NCI-H2196 treated with DMSO at 0.1 percent for 48 hours (cell line): ENCODE measurements at regions not wholly inside any gene's neighbourhood (a gene's known extent, or its start where the extent isn't known, plus 50 kb on each side); places are given as distances from the start of the nearest gene placed in this dataset.
A peak's percentile ranks its signal among the peaks of the same experiment; 100 is the strongest.
"Not testable (repeated sequence)": the region's sequence is repeated elsewhere in the genome, so short reads cannot be mapped to it uniquely, and the experiment has no call there.

ENCODE experiments used
- DNase-seq: peaks from one replicate; lab custom pipeline; 2025; ENCODE audit not compliant: unreplicated experiment; lab: John Stamatoyannopoulos, UW

DNA sequence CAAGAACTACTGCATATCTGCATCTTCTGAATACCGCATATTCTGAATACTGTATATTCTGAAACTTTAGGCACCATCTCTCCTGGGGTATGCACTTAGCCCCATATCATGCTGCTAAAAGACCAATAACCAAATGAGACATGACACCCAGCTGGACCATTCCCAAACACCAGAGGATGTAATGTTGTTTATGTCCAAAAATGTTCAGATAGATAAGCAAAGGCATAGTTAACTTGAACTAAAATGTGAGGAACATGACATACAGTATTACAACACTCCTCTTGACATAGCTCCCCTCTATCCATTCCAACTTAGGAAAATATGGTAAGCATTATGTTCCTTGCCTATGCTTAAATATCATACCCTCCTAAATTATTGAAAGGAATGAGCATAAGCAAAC is 127.3 kb downstream of the TENT5A start:
- DNase-seq, result no peak

DNA sequence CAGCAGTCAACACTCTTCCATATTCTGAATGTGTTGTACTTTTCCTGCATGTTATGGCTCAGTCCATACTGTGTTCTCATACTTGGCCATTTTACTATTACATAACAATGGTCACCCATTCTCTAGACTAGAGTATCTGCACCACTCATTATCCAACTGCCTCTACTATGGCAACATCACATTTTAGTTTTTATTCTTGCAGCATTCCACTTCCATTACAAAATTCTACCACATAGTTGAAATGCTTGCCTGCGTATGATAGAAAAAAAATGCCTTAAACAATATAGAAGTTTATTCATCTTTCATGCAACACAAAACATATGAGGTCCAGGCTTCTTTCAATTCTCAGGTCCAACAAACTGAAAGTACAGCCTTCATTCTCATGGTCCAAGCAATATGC is 128.0 kb downstream of the TENT5A start:
- no peak for DNase-seq

- no peak for DNase-seq
Observed at GRCh38 chr6:81623106-81623759, 129.2 kb downstream of the TENT5A start.

- DNase-seq, result no peak
Observed at GRCh38 chr6:81621816-81622395, 130.6 kb downstream of the TENT5A start.

DNA sequence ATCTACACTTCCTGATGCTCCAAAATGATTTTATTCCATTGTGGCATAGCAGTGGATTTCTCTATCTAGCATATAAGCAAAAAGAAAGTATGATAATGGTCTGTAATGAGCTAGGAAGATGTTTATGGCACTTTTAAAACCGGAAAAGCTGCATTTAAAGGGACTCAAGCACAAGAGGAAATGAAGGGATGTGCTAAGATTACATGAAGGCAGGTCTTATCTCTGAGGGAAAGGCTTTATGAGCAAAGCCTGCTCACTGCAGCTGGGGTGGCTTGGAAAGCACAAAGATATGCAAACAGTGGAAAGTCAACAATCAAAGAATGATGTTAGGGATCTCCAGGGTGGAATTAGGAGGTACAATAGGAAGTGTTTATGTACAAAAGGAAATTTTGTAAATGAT is 138.2 kb downstream of the TENT5A start:
- DNase-seq, result peak; percentile 35

- DNase-seq, result no peak
Observed at GRCh38 chr6:81613606-81614005, 138.9 kb downstream of the TENT5A start.

GRCh38 chr6:81612136-81612535 is 140.3 kb downstream of the TENT5A start:
- DNase-seq, result no peak

DNA sequence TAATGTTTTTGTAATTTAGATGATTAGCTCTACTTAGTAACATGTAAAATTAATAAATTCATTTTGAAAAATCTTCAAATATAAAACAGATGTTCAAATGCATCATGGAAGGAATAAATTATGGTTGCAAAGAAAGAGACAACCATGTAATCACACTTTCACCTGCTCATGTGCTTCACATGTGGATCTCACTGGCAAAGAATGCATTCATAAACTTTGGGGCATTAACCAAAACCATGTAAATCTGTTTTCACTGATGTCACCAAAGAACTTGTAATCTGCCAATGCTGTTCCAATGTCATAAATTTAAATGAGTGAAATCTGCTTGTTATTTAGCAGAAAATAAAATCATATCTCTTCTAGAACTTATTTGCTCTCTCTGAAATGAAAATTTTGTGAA is 142.7 kb downstream of the TENT5A start:
- DNase-seq, result no peak

- DNase-seq, result no peak
Observed at GRCh38 chr6:81608776-81609175, 143.7 kb downstream of the TENT5A start.

DNA sequence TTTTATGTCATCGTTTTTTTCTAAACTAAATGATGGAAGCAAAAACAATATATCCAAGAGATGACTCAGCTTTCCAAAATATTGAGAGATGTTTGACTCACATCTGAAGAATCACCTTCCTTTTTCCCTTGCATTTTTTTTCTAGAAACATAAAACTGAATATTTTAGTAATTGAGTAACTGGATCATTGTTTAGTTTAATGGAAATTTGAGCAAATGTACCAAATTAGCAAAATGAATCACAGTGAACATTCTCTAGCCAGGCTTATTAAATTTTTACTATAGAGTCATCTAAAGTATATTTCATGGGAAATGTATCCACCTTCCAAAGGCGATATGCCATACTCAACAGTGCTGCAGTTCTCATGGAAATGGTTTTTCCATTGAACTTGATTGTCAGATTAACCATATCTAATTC is 145.5 kb downstream of the TENT5A start:
- DNase-seq, result no peak

GRCh38 chr6:81605526-81605925 is 147.0 kb downstream of the TENT5A start:
- no peak for DNase-seq

GRCh38 chr6:81601918-81602317 is 150.6 kb downstream of the TENT5A start:
- DNase-seq, result no peak

DNA sequence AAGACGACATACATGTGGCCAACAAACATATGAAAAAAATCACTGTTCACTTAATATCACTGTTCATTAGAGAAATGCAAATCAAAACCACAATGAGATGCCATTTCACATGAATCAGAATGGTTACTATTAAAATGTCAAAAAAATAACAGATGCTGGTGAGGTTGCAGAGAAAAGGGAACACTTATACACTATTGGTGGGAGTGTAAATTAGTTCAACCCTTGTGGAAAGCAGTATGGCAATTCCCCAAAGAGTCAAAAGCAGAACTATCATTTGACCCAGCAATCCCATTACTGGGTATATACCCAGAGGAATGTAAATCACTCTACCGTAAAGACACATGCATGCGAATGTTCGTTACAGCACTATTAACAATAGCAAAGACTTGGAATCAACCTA is 152.0 kb downstream of the TENT5A start:
- DNase-seq, result not testable (repeated sequence)

- DNase-seq, result no peak
Observed at GRCh38 chr6:81594501-81594900, 158.0 kb downstream of the TENT5A start.

DNA sequence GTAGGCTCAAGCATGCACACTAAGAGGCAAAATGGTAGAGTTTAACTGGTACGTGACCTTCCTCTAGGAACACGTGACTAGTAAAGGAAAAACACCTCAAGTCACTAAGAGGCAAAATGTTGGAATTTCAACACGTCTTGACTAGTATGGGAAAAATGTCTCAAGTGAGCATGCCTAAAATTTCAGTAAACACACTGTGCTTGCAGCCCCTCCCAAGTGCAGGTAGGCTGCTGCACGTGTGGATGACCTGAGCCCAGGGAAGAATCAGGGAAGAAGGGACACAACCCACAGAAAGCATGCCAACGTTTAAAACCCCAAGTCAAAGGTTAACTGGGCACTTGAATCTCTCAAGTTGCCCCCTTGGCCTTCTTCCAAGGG is 162.2 kb downstream of the TENT5A start:
- DNase-seq, result no peak

DNA sequence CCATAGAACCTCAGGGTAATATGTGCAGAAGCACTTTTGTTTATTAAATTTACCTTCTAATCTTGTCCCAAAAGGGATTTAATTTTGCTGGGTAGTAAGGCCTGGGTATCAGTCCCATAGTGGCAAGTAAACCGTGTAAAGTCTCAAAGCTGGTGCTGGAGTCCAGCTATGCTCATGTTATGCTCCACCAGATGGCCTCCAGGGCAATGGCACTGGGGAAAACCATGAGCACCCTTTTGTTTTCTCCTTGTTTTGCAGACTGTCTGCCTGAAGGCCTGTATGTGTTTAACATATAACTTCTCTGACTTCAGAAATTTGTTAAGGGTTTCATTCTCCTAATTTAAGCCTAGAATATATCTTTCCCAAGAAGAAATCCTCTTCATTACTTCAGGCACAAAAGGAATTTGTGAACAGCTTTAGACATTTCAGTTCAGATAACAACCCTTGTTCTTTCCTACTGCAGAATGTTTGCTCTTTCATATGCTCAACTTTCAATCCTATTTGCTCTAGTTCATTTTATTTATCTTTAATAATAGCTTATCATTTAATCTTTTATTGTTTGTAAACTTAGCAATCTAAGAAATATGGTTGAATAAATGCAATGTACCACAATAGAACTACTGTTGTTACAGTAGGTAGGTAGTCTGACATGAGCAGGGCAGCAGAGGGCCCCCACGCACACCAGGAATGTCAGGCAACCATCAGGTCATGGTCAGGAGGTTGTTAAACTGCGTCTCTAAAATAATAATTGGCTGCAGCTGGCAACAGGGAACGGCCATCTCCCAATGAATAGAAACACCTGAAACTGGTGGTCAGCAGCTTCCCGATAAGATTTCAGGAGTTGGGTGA is 162.8 kb downstream of the TENT5A start:
- DNase-seq, result peak; percentile 5

DNA sequence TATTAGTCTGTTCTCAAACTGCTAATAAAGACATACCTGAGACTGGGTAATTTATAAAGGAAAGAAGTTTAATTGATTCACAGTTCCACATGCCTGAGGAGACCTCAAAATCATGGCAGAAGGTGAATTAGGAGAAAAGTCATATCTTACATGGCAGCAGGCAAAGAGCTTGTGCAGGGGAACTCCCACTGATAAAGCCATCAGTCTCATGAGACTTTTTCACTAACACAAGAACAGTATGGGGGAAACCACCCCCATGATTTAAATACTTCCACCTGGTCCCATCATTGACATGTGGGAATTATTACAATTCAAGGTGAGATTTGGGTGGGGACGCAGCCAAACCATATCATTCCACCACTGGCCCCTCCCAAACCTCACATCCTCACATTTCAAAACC is 166.8 kb downstream of the TENT5A start:
- DNase-seq, result not testable (repeated sequence)

GRCh38 chr6:81584156-81584555 is 168.3 kb downstream of the TENT5A start:
- DNase-seq, result not testable (repeated sequence)

GRCh38 chr6:81575442-81575841 is 177.0 kb downstream of the TENT5A start:
- DNase-seq, result no peak

- DNase-seq, result no peak
Observed at GRCh38 chr6:81572020-81572419, 180.5 kb downstream of the TENT5A start.

- no peak for DNase-seq
Observed at GRCh38 chr6:81570681-81571080, 181.8 kb downstream of the TENT5A start.

DNA sequence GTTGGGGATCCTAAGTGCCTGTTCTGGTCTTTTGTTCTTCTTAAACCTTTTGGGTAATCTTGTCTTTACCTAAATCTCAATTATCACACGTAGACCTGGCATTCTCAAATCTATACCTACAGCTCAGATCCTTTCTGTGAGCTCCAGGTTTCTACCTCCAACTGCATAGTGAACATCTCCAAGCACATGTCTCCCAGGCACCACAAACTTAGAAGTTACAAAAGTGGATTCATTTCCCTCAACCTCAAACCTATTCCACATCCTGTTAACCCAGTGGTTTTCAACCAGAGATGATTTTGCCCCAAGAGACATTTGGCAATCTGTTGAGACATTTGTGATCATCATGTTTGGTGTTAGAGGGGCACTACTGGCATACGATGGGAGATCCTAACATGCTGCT is 183.5 kb downstream of the TENT5A start:
- no peak for DNase-seq
